HG02798 (cell line): ENCODE measurements at regions not wholly inside any gene's neighbourhood (a gene's known extent, or its start where the extent isn't known, plus 50 kb on each side); places are given as distances from the start of the nearest gene placed in this dataset.

ENCODE experiments used
- ATAC-seq: cut with Tn5 transposase; IDR thresholded peaks from one replicate; pipeline ENCODE4 v1.9.1; 2021; ENCODE audit warnings: mild to moderate bottlenecking; ENCODE audit not compliant: unreplicated experiment, poor library complexity

DNA sequence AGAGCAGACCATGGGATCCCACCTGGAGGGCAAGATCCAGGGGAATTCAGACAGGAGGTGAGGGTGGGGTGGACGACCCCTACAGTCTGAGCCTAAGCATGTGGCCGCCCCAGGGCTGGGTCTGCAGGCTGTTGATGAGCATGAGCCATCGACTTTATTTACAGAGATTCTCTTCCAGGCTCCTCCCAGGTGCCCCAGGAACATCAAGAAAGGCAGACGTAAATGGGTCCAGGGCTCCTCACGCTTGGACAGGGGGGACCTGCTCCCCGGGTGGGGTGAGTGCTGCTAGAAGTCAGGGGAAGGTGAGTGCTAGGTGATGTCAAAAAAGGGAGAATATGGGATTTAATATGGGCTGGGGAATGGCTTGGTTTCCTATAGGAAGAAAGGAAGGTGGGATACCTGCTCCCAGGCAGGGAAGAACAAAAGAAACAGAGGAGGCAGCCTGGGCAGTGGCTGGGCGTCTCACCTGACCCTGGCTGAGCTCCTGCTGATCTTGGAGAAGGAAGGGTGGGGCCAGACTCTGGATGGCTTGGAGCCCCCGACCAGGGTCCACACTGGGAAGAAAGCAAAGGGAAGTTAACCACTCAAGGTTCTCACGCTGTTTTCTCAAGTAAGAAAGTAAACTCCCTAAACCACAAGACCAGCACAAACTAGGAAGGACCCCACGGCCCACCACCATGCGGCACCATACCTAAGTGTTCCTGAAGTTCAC is 162.1 kb upstream of the SHH start:
- ATAC-seq: no peak

GRCh38 chr7:155973451-155973997 is 161.3 kb upstream of the SHH start:
- no peak for ATAC-seq

- ATAC-seq: no peak
Measured at GRCh38 chr7:155972651-155973390, 160.6 kb upstream of the SHH start.

- no peak for ATAC-seq
Measured at GRCh38 chr7:155972247-155972646, 160.0 kb upstream of the SHH start.

GRCh38 chr7:155971180-155971770 is 159.0 kb upstream of the SHH start:
- ATAC-seq: no peak

DNA sequence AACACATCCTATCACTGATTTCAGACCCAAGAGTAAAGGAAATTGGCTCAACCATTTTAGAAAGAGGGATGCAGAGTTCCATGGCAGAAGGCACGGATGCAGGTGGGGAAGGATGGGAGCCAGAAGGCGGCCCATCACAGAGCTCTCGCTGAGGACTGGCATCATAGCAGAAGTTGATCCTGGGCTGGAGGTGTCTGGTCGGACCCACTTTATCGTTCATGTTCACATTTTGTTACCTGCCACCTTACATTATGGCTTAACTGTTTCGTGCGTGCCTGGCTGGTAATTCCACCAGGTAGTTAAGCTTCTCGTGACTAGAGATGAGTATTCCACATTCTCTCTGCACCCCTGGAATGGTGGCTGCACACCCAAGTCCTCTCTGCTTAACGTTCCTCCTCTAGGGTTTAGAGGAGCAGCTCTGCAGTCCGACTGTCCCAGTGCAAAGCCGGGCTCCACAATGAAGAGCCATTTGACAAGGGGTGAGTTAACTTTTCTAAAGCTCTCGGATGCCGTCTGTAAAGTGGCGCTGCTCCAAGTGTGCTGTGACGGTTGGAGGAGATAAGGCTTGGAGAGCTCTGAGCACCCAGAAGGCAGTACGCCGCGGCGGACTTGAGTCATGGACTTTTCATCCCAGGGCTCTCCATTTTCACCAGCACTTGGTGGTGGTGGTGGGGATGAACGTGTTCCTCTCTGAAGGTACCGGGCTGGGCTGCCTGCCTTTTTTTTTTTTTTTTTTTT is 157.1 kb upstream of the SHH start:
- ATAC-seq: no peak

DNA sequence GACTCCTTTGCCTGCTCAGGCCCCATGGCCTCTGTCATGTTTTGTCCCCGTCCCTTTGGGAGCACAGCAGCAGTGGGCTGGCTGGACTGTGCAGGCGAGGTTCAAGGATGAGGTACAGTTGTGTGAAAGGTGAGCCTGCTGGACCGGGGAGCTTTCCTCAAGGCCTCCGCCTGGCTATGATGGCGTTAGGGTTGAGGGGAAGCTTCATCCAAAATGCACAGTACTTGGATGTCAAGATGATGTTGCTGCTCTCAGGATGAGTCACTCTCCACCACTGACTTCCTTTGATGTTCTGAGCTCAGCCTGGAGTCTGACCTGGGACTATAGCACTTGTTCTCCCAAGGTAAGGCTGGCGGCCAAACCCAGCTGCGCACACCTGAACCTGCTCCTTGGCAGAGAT is 152.7 kb upstream of the SHH start:
- no peak for ATAC-seq

GRCh38 chr7:155964543-155964942 is 152.3 kb upstream of the SHH start:
- ATAC-seq: no peak

GRCh38 chr7:155963771-155964195 is 151.5 kb upstream of the SHH start:
- ATAC-seq: no peak

GRCh38 chr7:155963356-155963755 is 151.1 kb upstream of the SHH start:
- ATAC-seq: no peak

DNA sequence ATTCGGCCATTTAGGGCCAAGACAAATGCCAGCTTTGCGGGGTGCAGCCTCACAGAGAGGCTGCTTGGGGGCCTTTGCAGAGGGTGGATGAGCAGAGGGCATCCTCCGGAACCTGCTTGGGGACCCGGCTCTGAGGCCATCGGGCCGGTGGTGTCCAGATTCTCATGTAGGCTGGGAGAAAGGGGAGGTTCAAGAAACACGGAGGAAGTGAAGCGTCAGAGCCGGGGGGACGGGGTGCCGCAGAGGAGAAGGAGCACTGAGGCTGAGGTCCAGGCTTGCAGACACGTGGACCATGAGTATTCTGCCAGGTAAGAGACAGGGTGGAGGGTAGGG is 150.7 kb upstream of the SHH start:
- no peak for ATAC-seq

- no peak for ATAC-seq
Measured at GRCh38 chr7:155962191-155962967, 150.1 kb upstream of the SHH start.

DNA sequence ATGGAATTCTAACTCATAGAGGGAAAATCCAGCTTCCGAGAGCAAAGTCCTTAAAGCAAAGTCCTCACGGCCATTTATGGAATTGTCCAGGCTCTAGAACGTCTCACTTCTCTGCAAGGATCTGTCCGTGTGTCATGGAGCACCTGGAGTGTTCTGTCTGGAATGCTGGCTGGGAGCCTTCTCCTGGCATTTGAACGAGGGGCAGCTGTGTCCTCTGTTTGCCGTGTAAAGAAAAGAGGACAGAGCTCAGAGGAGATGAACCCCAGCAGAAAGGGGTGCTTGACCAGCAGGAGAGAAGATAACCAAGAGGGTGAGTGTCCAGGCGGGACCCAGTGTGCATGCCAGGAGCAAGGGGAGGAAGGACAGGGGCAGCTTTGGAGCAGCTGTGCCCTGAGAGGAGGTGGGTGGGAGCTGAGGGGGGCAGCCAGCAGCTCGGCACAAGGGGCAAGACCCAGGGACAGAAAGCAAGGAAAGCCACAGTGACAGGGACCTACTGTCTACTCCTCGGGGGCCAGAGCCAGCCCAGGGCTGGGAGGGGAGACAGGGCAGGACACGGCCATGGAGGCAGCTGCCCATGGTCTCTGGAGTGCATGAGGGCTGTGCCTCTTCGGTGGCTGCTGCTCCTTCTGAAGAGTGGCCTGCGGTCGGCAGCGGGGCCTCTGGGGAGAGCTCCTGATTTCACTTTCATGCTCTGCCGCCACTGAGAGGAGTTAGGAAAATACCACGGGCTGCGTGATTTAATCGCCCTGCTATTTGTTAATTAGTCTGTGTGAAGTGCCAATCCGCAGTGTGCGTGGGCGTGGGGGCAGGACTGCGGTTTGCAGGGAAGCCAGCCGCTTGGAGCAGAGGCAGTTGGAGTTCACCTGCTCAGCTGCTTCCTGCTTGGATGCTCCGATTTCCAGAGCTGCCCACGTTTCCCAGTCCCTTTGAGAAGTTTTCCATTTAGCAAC is 149.3 kb upstream of the SHH start:
- ATAC-seq: no peak

GRCh38 chr7:155959894-155960293 is 147.6 kb upstream of the SHH start:
- ATAC-seq: no peak

- ATAC-seq: no peak
Measured at GRCh38 chr7:155956977-155957376, 144.7 kb upstream of the SHH start.

GRCh38 chr7:155955367-155955635 is 143.0 kb upstream of the SHH start:
- ATAC-seq: no peak

- no peak for ATAC-seq
Measured at GRCh38 chr7:155954550-155955366, 142.5 kb upstream of the SHH start.

DNA sequence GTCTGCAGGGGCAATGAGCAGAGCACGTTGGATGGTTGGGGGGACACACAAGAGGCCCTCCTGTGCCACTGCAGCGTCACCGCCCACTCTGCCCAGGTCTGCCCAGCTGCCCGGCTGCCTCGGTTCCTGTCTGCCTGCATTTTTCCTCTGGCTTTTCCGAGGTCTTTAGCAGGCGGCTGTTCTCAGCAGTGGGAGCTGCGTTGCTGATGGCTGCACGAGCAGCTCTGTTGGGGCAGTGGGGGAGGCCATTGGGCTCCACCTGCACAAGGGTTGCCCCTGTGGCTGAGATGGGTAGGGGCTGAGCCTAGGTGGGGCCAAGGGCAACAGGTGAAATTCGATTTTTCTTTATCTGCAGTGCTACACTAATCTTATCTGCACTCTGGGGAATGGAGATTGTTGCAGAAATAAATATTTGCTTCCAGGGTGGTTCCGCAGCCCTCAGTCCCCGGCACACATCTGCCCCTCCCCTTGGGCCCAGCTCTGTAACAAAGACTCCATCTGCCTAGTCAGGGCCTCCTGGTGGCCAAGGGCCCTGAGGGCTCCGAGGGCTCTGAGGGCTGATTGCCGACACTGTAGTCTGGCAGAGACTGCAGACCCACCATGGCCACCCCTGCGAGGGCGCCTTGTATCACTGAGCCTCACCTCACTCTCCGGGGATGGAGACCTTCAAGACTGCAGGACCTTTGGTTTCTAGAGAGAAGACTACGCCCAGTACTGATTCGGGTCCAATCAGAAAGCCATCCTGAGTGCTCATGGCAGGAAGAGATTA is 141.7 kb upstream of the SHH start:
- ATAC-seq: no peak
